Activated naive CD8-positive, alpha-beta T cell treated with anti-CD3 and anti-CD28 coated beads, Interleukin-2, amount 50 U/mL, for 24 hours (primary cell): ENCODE measurements at regions not wholly inside any gene's neighbourhood (a gene's known extent, or its start where the extent isn't known, plus 50 kb on each side); places are given as distances from the start of the nearest gene placed in this dataset.
A peak's percentile ranks its signal among the peaks of the same experiment; 100 is the strongest.

Experiments
- ATAC-seq: fragments of 150-1000 bp; cut with Tn5 transposase; one replicate; pipeline ENCODE4 v1.10.0; 2021
- DNase-seq: peaks from one replicate; pipeline ENCODE4 v3.0.0; 2021
- H3K27ac Mint-ChIP-seq: one replicate; pipeline ENCODE4 v1.8.0; 2021; ENCODE audit warnings: mild to moderate bottlenecking, mixed read lengths
- H3K27me3 Mint-ChIP-seq: one replicate; pipeline ENCODE4 v1.8.0; 2021; ENCODE audit warnings: mixed read lengths
- H3K36me3 Mint-ChIP-seq: one replicate; pipeline ENCODE4 v1.8.0; 2021; ENCODE audit warnings: low read depth, mixed read lengths
- H3K4me1 Mint-ChIP-seq: one replicate; pipeline ENCODE4 v1.8.0; 2021; ENCODE audit warnings: mixed read lengths
- H3K4me3 Mint-ChIP-seq: one replicate; pipeline ENCODE4 v1.8.0; 2021; ENCODE audit warnings: mild to moderate bottlenecking, moderate library complexity, mixed read lengths
- H3K9me3 Mint-ChIP-seq: one replicate; pipeline ENCODE4 v1.8.0; 2021; ENCODE audit warnings: mixed read lengths

DNA sequence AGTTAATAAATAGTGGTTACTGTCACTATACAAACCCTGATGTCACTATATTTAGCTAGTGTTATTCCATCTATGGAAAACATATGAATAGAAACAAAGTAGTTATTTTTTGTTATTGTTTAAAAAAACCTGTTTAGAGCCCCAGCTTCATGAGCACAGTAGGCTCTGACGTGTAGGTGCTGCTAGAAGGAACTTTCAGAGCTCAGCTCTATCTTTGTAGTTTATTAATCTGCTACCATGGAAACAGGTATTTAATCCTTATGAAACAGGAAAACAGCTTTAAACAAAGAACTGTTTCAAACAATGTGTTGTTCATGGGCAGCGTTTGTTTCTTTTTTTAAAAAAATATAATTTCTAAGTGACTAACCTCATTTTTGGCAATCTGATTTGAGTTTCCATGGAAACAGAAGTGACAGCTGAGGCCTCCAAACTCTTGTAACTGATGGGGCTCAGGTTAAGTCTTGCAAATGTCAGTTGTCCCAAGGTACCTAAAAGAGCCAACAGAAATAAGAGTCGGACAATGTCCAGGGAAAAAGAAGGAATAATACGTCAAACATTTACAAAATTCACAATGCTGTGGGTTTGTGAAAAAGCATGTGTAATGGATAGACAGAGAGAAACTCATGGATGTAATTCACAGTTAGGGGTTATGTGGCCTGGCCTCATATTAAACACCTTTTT is 162.0 kb upstream of the C21orf91 start:
- ATAC-seq, result no peak
- Mint-ChIP-seq H3K4me3 (no peak overlapping the region), H3K4me1 (no peaks in the 10 kb centered on the region), H3K27me3 (no peaks in the 10 kb centered on the region), H3K36me3 (no peaks in the 10 kb centered on the region), H3K27ac (no peak overlapping the region), H3K9me3 (no peaks in the 10 kb centered on the region)
- DNase-seq, result no peak

DNA sequence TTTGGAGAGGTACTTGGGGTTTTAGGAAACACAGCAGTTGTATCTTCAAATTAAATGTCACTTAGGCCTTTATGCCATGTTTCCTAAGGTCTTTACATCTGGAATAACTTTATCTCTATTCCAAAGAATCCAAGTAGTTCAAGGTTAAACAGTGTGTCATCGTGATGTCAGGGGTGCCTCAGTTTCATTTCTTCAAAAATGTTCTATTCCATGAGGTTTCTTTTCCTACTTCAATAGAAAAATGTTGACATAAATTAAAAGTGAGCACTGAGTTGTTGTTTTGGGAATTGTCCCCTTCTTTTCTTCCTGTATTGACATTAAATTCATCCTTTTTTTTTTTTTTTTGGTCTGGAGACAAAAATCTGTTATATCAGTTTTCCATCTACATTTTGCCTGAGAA is 160.6 kb upstream of the C21orf91 start:
- Mint-ChIP-seq H3K4me3 (no peak overlapping the region), H3K4me1 (no peaks in the 10 kb centered on the region), H3K36me3 (no peaks in the 10 kb centered on the region), H3K27me3 (no peaks in the 10 kb centered on the region), H3K27ac (no peak overlapping the region), H3K9me3 (no peaks in the 10 kb centered on the region)
- no peak for DNase-seq
- no peak for ATAC-seq

DNA sequence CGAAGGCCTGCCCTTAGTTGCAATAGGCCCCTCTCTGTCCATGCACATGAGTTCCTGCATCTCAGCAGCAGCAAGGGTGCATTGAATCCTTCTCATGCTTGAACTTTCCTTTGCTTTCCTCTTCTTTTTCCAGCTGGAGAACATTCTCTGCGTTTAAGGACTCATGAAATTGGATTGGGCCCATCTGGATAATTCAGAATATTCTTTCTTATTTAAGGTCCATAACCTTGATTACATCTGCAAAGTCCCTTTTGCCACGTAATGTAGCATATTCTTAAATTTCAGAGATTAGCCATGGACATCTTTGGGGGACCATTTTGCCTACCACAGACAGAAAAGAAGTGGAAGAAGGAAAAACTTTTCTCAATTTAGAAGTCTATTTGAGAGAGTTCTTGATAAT is 159.7 kb upstream of the C21orf91 start:
- ATAC-seq, result no peak
- Mint-ChIP-seq H3K27ac (no peak overlapping the region), H3K4me3 (no peak overlapping the region), H3K36me3 (no peaks in the 10 kb centered on the region), H3K9me3 (no peaks in the 10 kb centered on the region), H3K27me3 (no peaks in the 10 kb centered on the region), H3K4me1 (no peaks in the 10 kb centered on the region)
- DNase-seq, result no peak

DNA sequence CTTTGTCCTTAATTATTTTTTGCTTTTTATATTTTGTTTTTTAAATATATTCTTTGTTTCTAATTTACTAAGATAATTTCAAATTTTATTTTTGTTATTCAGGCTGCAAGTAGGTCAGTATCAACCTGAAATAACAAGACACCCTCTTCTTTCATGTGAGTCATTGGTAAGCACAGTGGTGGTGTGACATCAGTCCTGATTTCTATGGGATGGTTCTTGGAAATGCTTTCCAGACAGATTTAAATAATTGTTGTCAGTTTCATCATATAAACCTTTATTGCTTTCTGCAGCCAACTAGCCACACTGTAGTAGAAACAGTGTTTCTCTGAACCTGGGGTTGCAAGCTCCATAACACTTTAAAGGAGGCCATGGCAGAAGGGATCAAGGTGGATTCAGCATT is 157.5 kb upstream of the C21orf91 start:
- H3K4me3 Mint-ChIP-seq, result no peak overlapping the region
- no peaks in the 10 kb centered on the region for H3K36me3 Mint-ChIP-seq
- ATAC-seq (no peak), DNase-seq (no peak)
- H3K4me1 Mint-ChIP-seq, result no peaks in the 10 kb centered on the region
- H3K27ac Mint-ChIP-seq, result no peak overlapping the region
- no peaks in the 10 kb centered on the region for H3K27me3 Mint-ChIP-seq
- no peaks in the 10 kb centered on the region for H3K9me3 Mint-ChIP-seq

DNA sequence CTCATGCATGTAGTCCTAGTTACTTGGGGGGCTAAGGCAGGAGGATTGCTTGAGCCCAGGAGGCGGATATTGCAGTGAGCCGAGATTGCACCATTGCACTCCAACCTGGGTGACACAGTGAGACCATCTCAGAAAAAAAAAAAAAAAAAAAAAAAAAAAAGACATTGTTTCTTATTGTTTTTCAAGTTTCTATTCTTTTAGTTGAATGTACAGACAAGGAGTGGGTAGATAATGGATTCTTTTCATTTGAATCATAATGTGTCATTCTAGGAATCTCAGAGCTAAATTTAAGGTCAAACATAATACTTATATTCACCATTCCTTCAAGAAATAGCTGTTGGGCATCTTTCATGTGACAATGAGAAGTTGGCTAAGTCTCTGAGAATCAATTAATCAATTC is 157.0 kb upstream of the C21orf91 start:
- Mint-ChIP-seq H3K4me1 (no peaks in the 10 kb centered on the region), H3K27me3 (no peaks in the 10 kb centered on the region), H3K9me3 (no peaks in the 10 kb centered on the region), H3K27ac (no peak overlapping the region), H3K4me3 (no peak overlapping the region), H3K36me3 (no peaks in the 10 kb centered on the region)
- ATAC-seq (no peak), DNase-seq (no peak)

- H3K4me1 Mint-ChIP-seq, result no peaks in the 10 kb centered on the region
- no peak overlapping the region for H3K4me3 Mint-ChIP-seq
- DNase-seq (no peak), ATAC-seq (no peak)
- H3K36me3 Mint-ChIP-seq, result no peaks in the 10 kb centered on the region
- H3K27ac Mint-ChIP-seq, result no peak overlapping the region
- no peaks in the 10 kb centered on the region for H3K9me3 Mint-ChIP-seq
- no peaks in the 10 kb centered on the region for H3K27me3 Mint-ChIP-seq
These were observed 148.2 kb upstream of the C21orf91 start for GRCh38 chr21:17967319-17967718.

DNA sequence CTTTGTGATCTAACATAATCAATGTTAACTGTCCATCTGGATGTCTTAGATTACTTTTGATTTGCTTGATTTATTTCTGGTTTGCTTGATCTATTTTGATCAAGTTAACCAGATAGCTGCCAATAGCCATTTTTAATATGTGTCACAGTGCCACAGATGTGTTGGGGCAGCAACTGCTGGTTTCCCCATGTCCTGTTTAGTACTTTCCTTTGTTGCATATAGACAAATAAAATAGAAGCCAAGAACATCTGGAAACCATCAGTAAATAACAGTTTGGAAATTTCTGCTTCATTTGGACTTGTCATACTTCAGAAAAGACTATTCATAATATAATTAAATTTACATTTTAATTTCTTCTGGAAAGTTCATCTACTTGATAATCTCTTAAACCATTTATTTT is 145.6 kb upstream of the C21orf91 start:
- H3K36me3 Mint-ChIP-seq, result no peaks in the 10 kb centered on the region
- H3K27me3 Mint-ChIP-seq, result no peaks in the 10 kb centered on the region

DNA sequence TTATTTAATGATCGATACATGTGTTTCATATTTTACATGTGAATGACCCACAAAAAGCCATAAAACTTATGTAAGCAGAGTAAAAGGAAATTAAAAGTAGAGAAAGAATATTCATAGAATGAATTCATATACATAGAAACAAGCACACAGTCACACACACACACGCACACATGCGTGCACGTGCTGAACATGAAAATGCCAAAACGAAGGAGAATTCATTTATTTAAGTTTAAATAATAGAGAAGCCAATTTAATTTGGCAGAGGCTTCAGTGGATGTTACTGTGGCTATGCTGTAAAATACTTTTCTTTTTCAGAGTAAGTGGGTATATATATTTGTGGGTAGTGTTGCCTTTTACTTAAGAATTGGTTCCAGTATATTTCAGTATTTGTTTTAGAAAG is 145.0 kb upstream of the C21orf91 start:
- H3K9me3 Mint-ChIP-seq, result no peaks in the 10 kb centered on the region
- no peak overlapping the region for H3K4me3 Mint-ChIP-seq
- H3K36me3 Mint-ChIP-seq, result no peaks in the 10 kb centered on the region
- H3K4me1 Mint-ChIP-seq, result no peaks in the 10 kb centered on the region
- ATAC-seq, result no peak
- H3K27me3 Mint-ChIP-seq, result no peaks in the 10 kb centered on the region
- no peak overlapping the region for H3K27ac Mint-ChIP-seq
- DNase-seq, result no peak

More for the DNA sequence above, 145.6 kb upstream of the C21orf91 start:
- no peak overlapping the region for H3K4me3 Mint-ChIP-seq
- H3K27ac Mint-ChIP-seq, result no peak overlapping the region
- ATAC-seq (no peak), DNase-seq (no peak)
- H3K4me1 Mint-ChIP-seq, result no peaks in the 10 kb centered on the region
- H3K9me3 Mint-ChIP-seq, result no peaks in the 10 kb centered on the region

GRCh38 chr21:17950591-17950990 is 131.4 kb upstream of the C21orf91 start:
- H3K4me3 Mint-ChIP-seq, result no peak overlapping the region
- H3K9me3 Mint-ChIP-seq, result peaks cover 3% of the 10 kb centered on the region
- H3K4me1 Mint-ChIP-seq, result no peaks in the 10 kb centered on the region
- H3K27ac Mint-ChIP-seq, result no peak overlapping the region
- H3K27me3 Mint-ChIP-seq, result no peaks in the 10 kb centered on the region
- ATAC-seq (no peak), DNase-seq (no peak)
- no peaks in the 10 kb centered on the region for H3K36me3 Mint-ChIP-seq

DNA sequence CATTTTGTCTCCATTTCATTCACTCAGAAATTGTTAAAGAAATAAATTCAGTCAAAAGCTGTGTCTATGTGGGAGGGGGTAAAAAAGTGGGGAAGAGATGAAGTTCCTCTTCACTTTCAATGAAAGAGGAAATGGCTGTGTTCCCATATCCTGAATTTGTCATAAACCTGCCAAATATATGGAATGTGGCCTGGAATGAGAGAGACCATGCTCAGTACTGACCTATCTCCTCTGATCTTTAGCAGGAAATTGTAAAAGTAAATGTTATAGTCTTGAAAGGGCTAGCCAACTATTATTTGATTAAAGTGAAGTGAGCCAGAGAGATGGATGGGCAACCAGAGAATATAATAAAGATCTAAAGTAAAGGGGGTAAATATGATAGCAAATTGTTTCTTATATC is 130.3 kb upstream of the C21orf91 start:
- no peak overlapping the region for H3K27ac Mint-ChIP-seq
- H3K4me1 Mint-ChIP-seq, result no peaks in the 10 kb centered on the region
- ATAC-seq (no peak), DNase-seq (no peak)
- peaks cover 4% of the 10 kb centered on the region for H3K36me3 Mint-ChIP-seq
- peaks cover 10% of the 10 kb centered on the region for H3K9me3 Mint-ChIP-seq
- no peak overlapping the region for H3K4me3 Mint-ChIP-seq
- no peaks in the 10 kb centered on the region for H3K27me3 Mint-ChIP-seq

- peaks cover 11% of the 10 kb centered on the region for H3K9me3 Mint-ChIP-seq
- no peak overlapping the region for H3K27ac Mint-ChIP-seq
- ATAC-seq (no peak), DNase-seq (no peak)
- H3K36me3 Mint-ChIP-seq, result peaks cover 4% of the 10 kb centered on the region
- H3K4me3 Mint-ChIP-seq, result no peak overlapping the region
- no peaks in the 10 kb centered on the region for H3K27me3 Mint-ChIP-seq
- H3K4me1 Mint-ChIP-seq, result no peaks in the 10 kb centered on the region
These were observed 128.4 kb upstream of the C21orf91 start for GRCh38 chr21:17947531-17947930.

DNA sequence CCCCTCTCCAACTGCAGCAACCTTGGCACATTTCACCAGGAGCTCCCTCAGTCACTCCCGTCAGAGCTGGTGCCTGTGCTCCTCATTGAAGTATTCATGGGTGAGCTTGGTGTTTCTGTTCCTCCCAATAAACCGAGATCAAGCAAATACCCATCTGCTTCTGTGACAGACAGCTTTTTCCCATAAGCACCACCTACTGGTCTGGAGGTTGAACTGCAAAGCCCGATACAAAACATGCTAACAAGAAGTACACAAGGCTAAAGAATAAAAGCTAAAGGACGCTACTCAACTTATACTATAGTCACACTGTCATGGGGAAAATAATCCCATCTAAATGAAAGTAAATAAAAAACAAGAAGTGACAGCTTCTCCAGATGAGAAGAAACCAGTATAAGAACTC is 111.9 kb upstream of the C21orf91 start:
- H3K27ac Mint-ChIP-seq, result no peak overlapping the region
- peaks cover 3% of the 10 kb centered on the region for H3K9me3 Mint-ChIP-seq
- no peaks in the 10 kb centered on the region for H3K4me1 Mint-ChIP-seq
- no peaks in the 10 kb centered on the region for H3K36me3 Mint-ChIP-seq
- DNase-seq (no peak), ATAC-seq (no peak)
- no peaks in the 10 kb centered on the region for H3K27me3 Mint-ChIP-seq
- H3K4me3 Mint-ChIP-seq, result no peak overlapping the region

GRCh38 chr21:17930093-17930492 is 110.9 kb upstream of the C21orf91 start:
- no peak overlapping the region for H3K4me3 Mint-ChIP-seq
- H3K9me3 Mint-ChIP-seq, result peaks cover 3% of the 10 kb centered on the region
- no peaks in the 10 kb centered on the region for H3K36me3 Mint-ChIP-seq
- no peak overlapping the region for H3K27ac Mint-ChIP-seq
- ATAC-seq, result no peak
- H3K4me1 Mint-ChIP-seq, result no peaks in the 10 kb centered on the region
- no peak for DNase-seq
- H3K27me3 Mint-ChIP-seq, result no peaks in the 10 kb centered on the region

- no peaks in the 10 kb centered on the region for H3K36me3 Mint-ChIP-seq
- H3K4me3 Mint-ChIP-seq, result no peak overlapping the region
- H3K9me3 Mint-ChIP-seq, result peaks cover 3% of the 10 kb centered on the region
- H3K27ac Mint-ChIP-seq, result no peak overlapping the region
- no peak for ATAC-seq
- no peaks in the 10 kb centered on the region for H3K4me1 Mint-ChIP-seq
- H3K27me3 Mint-ChIP-seq, result no peaks in the 10 kb centered on the region
- DNase-seq, result no peak
These were observed 110.4 kb upstream of the C21orf91 start for GRCh38 chr21:17929510-17929909.

DNA sequence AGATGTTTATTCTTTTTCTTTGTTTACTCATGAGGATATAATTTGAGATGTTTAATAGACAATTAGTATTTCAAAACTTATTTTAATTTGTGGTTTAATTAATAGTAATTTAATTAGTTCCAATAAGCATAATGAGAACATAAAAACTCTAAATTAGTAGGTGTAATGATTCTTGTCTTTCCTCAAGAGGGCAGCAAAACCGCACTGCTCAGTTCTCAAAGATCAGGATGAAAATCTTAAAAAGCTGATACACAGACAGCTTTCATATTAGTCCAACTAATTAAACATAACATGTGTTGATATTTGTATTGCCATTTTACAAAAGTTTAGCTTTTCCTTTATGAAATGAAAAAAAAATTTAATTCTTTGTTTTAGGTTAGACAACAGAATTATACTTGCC is 106.7 kb upstream of the C21orf91 start:
- Mint-ChIP-seq H3K9me3 (no peaks in the 10 kb centered on the region), H3K36me3 (no peaks in the 10 kb centered on the region), H3K4me3 (no peak overlapping the region), H3K27ac (no peak overlapping the region), H3K27me3 (no peaks in the 10 kb centered on the region), H3K4me1 (no peaks in the 10 kb centered on the region)
- DNase-seq (no peak), ATAC-seq (no peak)

- Mint-ChIP-seq H3K9me3 (peaks cover 2% of the 10 kb centered on the region), H3K36me3 (peaks cover 3% of the 10 kb centered on the region), H3K4me3 (no peak overlapping the region), H3K4me1 (no peaks in the 10 kb centered on the region), H3K27ac (no peak overlapping the region), H3K27me3 (no peaks in the 10 kb centered on the region)
- peak; percentile 43 for DNase-seq
- peak; percentile 91 for ATAC-seq
These were observed 105.9 kb upstream of the C21orf91 start for GRCh38 chr21:17925000-17925610.
